GM19240 (cell line): ENCODE measurements at regions not wholly inside any gene's neighbourhood (a gene's known extent, or its start where the extent isn't known, plus 50 kb on each side); places are given as distances from the start of the nearest gene placed in this dataset.
"Not testable (repeated sequence)": the region's sequence is repeated elsewhere in the genome, so short reads cannot be mapped to it uniquely, and the experiment has no call there.

Experiments
- DNase-seq: peaks from one replicate; pipeline ENCODE4 v3.0.0; 2011; ENCODE audit warnings: low spot score; ENCODE audit not compliant: insufficient read length

DNA sequence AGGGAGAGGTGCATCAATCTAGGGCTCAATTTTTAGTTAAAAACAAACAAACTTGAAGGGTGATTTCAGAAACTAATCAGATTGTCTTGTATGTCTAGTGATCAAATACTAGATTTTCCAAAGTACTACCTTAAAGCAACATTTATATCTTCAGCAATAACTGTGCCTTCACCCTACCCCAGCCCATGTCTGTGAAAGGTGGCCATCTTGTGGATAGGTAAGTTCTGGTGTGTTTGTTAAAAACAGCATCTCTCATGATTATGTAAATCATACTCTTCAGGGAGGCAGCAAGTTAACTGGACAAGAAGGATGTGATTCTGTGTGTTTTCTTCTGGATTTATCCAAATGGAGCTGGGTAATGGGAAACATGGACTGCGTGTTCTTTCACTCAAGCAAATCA lies 81.4 kb upstream of the ACSL1 start:
- no peak for DNase-seq

GRCh38 chr4:184907810-184908209 lies 82.0 kb upstream of the ACSL1 start:
- no peak for DNase-seq

DNA sequence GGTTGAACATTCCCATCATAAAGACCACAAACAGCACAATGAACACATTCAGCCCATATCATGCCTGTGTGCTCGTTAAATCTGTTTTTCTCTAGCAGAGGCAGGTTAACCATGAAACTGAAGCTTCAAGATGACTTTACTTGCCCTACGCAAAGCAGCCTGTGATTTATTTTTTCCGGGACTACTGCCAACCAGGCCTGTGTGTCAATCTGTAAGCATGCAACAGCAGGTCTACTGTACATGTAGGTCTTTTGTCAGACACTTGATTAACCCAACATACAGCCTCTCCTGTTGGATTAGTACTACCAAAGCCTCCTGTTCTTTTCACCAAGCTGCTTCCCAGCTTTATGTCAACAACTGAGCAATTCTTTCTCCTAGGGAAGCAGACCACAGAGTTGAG lies 85.5 kb upstream of the ACSL1 start:
- DNase-seq, result no peak

GRCh38 chr4:184913356-184914143 lies 87.8 kb upstream of the ACSL1 start:
- no peak for DNase-seq

DNA sequence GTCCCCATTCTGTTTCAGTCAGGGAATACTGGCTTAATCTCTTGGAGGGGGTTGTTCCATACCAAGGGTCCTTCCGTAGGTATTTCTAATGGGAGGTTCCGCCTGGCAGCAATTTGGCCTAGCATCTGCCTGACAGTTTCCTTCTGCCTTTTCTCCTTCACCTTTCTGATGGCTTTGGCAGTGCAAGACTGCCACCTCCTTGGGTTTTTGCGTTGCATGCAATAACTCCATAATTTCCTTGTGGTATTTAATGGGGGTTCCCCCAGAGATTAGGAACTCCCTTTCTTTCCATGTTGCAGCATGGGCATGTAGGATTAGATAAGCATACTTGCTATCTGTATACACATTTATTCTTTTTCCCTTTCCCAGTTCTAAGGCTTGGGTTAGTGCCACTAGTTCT lies 93.0 kb upstream of the ACSL1 start:
- not testable (repeated sequence) for DNase-seq

- no peak for DNase-seq
Measured at GRCh38 chr4:184921456-184921855, 95.7 kb upstream of the ACSL1 start.

DNA sequence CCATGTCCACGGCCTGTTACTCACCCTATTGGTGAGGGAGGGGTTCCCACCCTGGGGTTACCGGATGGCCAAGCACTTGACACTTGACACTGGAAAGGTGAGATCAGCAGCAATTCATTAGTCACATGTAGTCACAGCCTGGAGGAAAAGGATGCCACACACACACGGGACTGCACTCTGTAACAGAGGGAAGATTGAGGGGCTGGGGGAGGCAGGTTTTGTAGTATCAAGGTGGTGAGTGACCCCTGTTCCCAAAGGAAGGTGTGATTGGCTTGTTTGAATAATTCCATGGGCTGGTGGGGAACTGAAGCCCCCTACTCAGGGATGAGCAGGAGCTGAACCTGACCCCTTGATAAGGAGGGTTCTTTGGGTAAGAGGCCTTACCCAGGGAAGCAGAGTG lies 96.0 kb upstream of the HELT start:
- DNase-seq, result no peak

DNA sequence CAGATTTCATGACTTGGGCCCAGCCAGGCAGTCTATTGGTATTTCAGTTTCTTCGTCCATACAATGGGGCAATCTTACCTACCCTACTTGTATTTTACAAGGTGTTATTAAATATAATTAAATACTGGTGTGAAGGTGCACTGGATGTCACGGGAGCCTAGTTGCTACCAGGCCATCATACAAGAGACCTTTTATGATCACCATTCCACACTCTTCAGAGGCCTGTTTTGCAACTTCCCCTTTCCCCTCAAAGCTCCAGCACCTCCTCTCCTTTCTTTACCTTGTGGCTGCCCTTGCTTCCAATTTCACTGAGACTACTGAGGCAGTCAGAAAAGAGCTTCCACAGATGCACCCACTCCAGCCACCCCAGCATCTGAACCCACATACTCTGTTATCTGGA lies 93.8 kb upstream of the HELT start:
- DNase-seq, result no peak

DNA sequence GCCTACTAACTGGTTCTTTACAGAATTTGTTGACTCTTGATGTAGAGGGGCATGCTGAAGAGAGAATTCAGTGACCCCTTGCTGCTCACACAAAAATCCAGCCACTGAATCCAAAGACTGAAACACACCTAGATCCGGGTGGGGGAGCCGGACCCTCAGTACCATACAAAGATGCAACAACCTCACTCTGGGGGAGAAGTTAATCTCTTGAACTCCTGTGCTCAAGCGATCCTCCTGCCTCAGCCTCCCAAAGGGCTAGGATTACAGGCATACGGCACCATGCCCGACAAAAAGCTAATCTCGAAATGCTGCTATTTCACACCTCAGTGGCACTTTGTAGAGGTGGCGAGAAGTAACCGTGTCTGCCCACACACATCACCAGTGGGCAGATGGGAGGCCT lies 88.8 kb upstream of the HELT start:
- DNase-seq, result no peak

DNA sequence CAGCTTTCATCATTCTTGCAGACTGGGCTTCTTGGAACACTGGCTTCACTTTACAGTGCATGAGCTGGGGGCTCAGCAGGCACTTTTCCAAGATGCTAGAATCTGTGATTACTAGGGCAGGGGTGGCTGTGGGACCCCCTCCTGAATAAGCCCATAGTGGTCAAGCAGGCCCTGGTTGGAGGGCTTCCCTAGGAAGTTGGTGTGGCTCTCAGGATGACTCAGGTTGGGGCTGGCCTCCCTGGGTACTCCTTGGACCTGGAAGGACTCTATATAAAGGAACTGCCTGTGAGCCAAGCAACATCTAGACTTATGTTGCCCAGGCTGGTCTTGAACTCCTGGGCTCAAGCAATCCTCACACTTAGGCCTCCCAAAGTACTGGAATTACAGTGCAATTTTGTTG lies 88.3 kb upstream of the HELT start:
- DNase-seq, result no peak

DNA sequence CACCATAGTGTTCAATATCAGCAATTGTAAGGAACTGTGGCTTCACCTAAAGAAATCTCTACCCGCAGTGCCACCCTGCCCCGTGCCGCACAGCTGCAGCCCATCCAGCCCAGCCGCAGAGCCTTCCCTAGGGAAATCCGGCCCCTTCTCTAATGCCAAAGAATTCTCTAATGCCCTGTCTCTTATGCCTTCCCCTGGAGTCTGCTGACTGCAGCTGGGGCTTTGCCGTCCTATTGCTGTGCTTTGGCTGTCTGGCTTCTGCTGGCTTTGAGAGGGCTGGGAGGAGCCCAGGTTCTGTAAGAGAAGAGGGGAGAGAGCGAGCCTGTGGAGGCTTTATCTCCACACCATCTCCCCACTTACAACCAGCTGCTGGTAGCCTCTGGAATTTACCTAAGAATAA lies 85.9 kb upstream of the HELT start:
- DNase-seq, result no peak

GRCh38 chr4:184933311-184933710 lies 85.0 kb upstream of the HELT start:
- DNase-seq, result no peak

- DNase-seq, result no peak
Measured at GRCh38 chr4:184934184-184934583, 84.1 kb upstream of the HELT start.

DNA sequence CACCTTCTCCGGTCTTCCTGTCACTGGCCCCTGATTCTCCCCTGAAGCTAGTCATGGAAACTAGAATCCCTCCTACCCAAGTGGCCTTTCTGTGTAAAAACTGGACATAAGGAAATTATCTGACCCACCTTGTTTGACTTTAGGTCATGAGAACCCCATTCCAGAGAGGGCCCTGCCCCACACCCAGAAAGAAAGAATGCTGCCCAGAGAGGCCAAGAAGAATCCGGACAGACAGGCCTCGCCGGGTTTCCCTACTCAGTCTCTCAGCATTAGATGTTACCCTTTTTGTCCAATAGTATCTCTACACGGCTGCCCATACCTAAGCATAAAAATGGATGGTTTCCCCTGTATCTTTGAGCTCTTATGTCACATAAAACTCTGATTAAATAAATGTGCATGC lies 83.3 kb upstream of the HELT start:
- DNase-seq, result no peak

DNA sequence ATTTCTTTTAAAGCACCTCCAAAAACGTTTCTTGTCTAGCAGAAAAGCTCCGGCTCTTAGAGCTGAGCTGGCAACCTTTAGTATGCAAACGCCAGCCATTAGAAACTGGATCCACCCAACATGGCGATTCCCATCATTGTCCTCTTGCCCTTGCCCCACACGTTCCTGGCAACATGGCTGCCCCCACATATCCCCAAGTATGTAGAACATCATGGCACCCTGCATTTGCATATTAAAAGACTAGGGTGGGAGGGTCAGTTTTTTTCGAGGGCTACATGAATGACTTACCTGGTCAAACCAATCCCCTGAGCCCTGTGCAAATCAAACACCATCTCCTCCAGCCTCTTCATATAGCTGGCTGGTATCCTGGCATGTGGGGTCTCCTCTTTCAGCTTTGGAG lies 82.2 kb upstream of the HELT start:
- DNase-seq, result no peak

GRCh38 chr4:184937030-184937710 lies 81.1 kb upstream of the HELT start:
- DNase-seq, result no peak

DNA sequence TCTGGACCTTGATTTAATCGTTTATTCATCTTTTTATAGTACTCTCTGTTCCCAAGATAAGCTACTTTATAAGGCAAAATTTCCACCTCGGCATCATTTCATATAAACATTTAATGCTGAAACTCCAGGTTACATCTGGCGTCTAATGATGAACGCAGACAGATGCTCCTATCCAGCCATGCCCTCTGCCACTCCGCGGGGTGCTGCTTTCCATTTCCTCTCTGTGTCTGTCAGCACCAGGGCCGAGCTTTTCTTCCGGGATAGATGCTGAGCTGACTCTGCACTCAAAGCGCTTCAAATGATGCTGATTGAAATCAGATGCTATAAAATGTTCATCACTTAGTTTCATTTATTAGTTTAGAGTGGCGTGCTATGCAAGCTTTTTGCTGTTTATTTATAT lies 80.5 kb upstream of the HELT start:
- no peak for DNase-seq

GRCh38 chr4:184938871-184939270 lies 79.4 kb upstream of the HELT start:
- no peak for DNase-seq

- no peak for DNase-seq
Measured at GRCh38 chr4:184939978-184940377, 78.3 kb upstream of the HELT start.

- no peak for DNase-seq
Measured at GRCh38 chr4:184940500-184940899, 77.8 kb upstream of the HELT start.

DNA sequence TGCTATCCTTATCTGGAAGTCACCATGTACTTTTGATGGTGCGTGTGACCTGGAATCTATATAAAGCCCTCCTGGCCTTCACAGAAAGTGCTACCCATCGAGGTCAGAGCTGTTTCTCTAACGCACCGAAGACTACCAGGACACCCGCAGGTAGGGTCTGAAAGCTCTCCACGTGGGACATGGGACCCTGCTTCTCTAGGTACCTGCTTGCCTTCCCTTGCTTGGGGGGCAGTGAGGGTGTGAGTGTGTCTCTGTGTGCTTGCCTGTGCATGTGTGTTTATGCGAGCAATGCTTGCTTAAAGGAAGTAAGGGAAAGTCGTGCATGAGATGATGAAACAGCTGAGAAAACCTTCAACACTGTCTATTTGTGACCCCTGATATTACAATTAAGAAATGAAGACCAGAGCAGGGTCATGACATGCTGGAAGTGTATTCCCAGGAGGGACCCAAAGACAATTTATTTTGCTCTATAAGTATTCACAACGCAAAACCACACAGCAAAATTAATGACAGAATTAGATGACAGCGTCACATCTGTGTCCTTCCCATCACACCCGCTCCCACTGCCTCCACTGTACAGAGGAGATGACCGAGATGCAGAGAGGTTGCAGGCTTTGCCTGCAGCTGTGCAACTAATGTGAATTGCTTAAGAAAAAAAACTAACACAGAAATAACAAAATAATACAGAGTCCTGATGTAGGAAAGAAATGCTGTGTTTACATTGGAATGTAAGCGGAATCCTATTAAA lies 76.4 kb upstream of the HELT start:
- no peak for DNase-seq
